Type B pancreatic cell (in vitro differentiated cells): ENCODE measurements at regions not wholly inside any gene's neighbourhood (a gene's known extent, or its start where the extent isn't known, plus 50 kb on each side); places are given as distances from the start of the nearest gene placed in this dataset.

Source experiments
- DNase-seq: peaks from one replicate; pipeline ENCODE4 v3.0.0; 2021; ENCODE audit warnings: mixed read lengths; ENCODE audit not compliant: unreplicated experiment; ENCODE audit errors: extremely low spot score
- H3K27ac Mint-ChIP-seq: 2 replicates; pipeline ENCODE4 v1.8.0; 2021; ENCODE audit warnings: mild to moderate bottlenecking, mixed read lengths
- H3K27me3 Mint-ChIP-seq: 2 replicates; pipeline ENCODE4 v1.8.0; 2021; ENCODE audit warnings: mixed read lengths
- H3K36me3 Mint-ChIP-seq: 2 replicates; pipeline ENCODE4 v1.8.0; 2021; ENCODE audit warnings: mixed read lengths
- H3K4me1 Mint-ChIP-seq: one replicate; pipeline ENCODE4 v1.8.0; 2021; ENCODE audit warnings: mixed read lengths; ENCODE audit not compliant: unreplicated experiment
- H3K4me3 Mint-ChIP-seq: 2 replicates; pipeline ENCODE4 v1.8.0; 2021; ENCODE audit warnings: mild to moderate bottlenecking, mixed read lengths
- H3K9me3 Mint-ChIP-seq: 2 replicates; pipeline ENCODE4 v1.8.0; 2021; ENCODE audit warnings: mixed read lengths
- CTCF ChIP-seq: fragments of 200-600 bp; sonication (generic); conservative IDR thresholded peaks from 2 replicates; pipeline ENCODE4 v1.5.0; 2021; ENCODE audit warnings: antibody characterized with exemption, mild to moderate bottlenecking

- Mint-ChIP-seq H3K9me3 (peaks cover 4% of the 10 kb centered on the region), H3K4me1 (peaks cover 21% of the 10 kb centered on the region), H3K4me3 (peak overlapping the region; percentile 0), H3K27ac (peak overlapping the region; percentile 7), H3K36me3 (no peaks in the 10 kb centered on the region), H3K27me3 (no peaks in the 10 kb centered on the region)
- no peak for DNase-seq
- no peak for TF ChIP-seq CTCF
Measured at GRCh38 chr18:48488388-48488850, 50.4 kb upstream of the CTIF start.

GRCh38 chr18:48486754-48487153 lies 52.1 kb upstream of the CTIF start:
- Mint-ChIP-seq H3K9me3 (peaks cover 4% of the 10 kb centered on the region), H3K4me1 (peaks cover 19% of the 10 kb centered on the region), H3K4me3 (no peak overlapping the region), H3K27ac (peak overlapping the region; percentile 2), H3K27me3 (no peaks in the 10 kb centered on the region), H3K36me3 (no peaks in the 10 kb centered on the region)
- TF ChIP-seq CTCF: no peak
- no peak for DNase-seq

- no peak overlapping the region for H3K27ac Mint-ChIP-seq
- H3K4me3 Mint-ChIP-seq: no peak overlapping the region
- H3K27me3 Mint-ChIP-seq: no peaks in the 10 kb centered on the region
- H3K9me3 Mint-ChIP-seq: peaks cover 4% of the 10 kb centered on the region
- no peak for DNase-seq
- peaks cover 19% of the 10 kb centered on the region for H3K4me1 Mint-ChIP-seq
- H3K36me3 Mint-ChIP-seq: no peaks in the 10 kb centered on the region
- no peak for TF ChIP-seq CTCF
Measured at GRCh38 chr18:48485828-48486405, 52.9 kb upstream of the CTIF start.

GRCh38 chr18:48481092-48481491 lies 57.7 kb upstream of the CTIF start:
- TF ChIP-seq CTCF: no peak
- Mint-ChIP-seq H3K36me3 (no peaks in the 10 kb centered on the region), H3K4me3 (no peak overlapping the region), H3K4me1 (peaks cover under 1% of the 10 kb centered on the region), H3K9me3 (no peaks in the 10 kb centered on the region), H3K27me3 (no peaks in the 10 kb centered on the region), H3K27ac (no peak overlapping the region)
- no peak for DNase-seq

GRCh38 chr18:48479531-48479930 lies 59.3 kb upstream of the CTIF start:
- Mint-ChIP-seq H3K4me1 (peaks cover 4% of the 10 kb centered on the region), H3K4me3 (no peak overlapping the region), H3K36me3 (no peaks in the 10 kb centered on the region), H3K9me3 (no peaks in the 10 kb centered on the region), H3K27ac (no peak overlapping the region), H3K27me3 (no peaks in the 10 kb centered on the region)
- no peak for DNase-seq
- TF ChIP-seq CTCF: no peak

GRCh38 chr18:48477348-48477747 lies 61.5 kb upstream of the CTIF start:
- TF ChIP-seq CTCF: no peak
- Mint-ChIP-seq H3K36me3 (no peaks in the 10 kb centered on the region), H3K4me3 (no peak overlapping the region), H3K9me3 (peaks cover 6% of the 10 kb centered on the region), H3K27me3 (peaks cover 3% of the 10 kb centered on the region), H3K27ac (no peak overlapping the region), H3K4me1 (peaks cover 4% of the 10 kb centered on the region)
- no peak for DNase-seq
